ENCODE measurements at regions not wholly inside any gene's neighbourhood (a gene's known extent, or its start where the extent isn't known, plus 50 kb on each side); places are given as distances from the start of the nearest gene placed in this dataset.

DNA sequence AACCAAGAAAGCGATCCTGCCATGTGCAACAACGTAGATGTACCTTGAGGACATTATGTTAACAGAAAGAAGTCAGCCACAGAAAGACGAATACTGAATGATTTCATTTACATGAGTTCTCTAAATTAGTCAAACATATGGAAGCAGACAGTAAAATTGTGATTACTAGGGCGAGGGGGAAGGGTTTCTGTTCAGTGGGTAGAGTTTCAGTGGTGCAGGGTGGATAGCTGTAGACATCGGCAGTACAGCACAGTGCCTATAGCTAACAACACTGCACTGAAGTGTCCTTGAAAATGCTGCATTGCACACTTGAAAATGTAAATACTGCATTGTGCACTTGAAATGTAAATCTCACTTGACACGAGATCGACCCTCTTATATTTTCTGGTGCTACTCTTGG lies 275.3 kb downstream of the GALR1 start:
- TF ChIP-seq CTCF (conservative IDR thresholded peaks at IDR 0.05 in 1 of 2, IDR thresholded peaks at IDR 0.05 in 1 of 2; ENCODE audit: low read depth in 1 of 2, low read length in 2 of 2): no peak
- TF ChIP-seq EZH2 (IDR thresholded peaks at IDR 0.05; ENCODE audit: low read length, missing control alignments): no peak

Data from fibroblast of lung (primary cell).